ENCODE measurements at regions not wholly inside any gene's neighbourhood (a gene's known extent, or its start where the extent isn't known, plus 50 kb on each side); places are given as distances from the start of the nearest gene placed in this dataset.

- TF ChIP-seq TSHZ2 (CRISPR knock-in tag; IDR thresholded peaks at IDR 0.05): no peak
Measured at GRCh38 chr22:47294576-47294975, 532.1 kb downstream of the TBC1D22A start (continued).

- ATAC-seq: no peak
- TF ChIP-seq RARB (CRISPR knock-in tag; IDR thresholded peaks at IDR 0.05): no peak
- no peak for TF ChIP-seq POU6F1 (CRISPR knock-in tag; IDR thresholded peaks at IDR 0.05; ENCODE audit: borderline replicate concordance, low read depth)
- no peak for TF ChIP-seq ZNF8 (CRISPR knock-in tag; IDR thresholded peaks at IDR 0.05)
- TF ChIP-seq GLIS3 (CRISPR knock-in tag; IDR thresholded peaks at IDR 0.05): no peak
- no peak for TF ChIP-seq ARNTL (CRISPR knock-in tag; IDR thresholded peaks at IDR 0.05; ENCODE audit: borderline replicate concordance, low read depth)
- no peak for TF ChIP-seq CREB5 (CRISPR knock-in tag; IDR thresholded peaks at IDR 0.05; ENCODE audit: low read depth)
- no peak for TF ChIP-seq TOX (CRISPR knock-in tag; IDR thresholded peaks at IDR 0.05; ENCODE audit: borderline replicate concordance)
- TF ChIP-seq ESRRG (CRISPR knock-in tag; IDR thresholded peaks at IDR 0.05): no peak
- TF ChIP-seq ZNF70 (CRISPR knock-in tag; IDR thresholded peaks at IDR 0.05): no peak
- no peak for TF ChIP-seq ZC3H10 (CRISPR knock-in tag; IDR thresholded peaks at IDR 0.05)
- TF ChIP-seq TSHZ2 (CRISPR knock-in tag; IDR thresholded peaks at IDR 0.05): no peak
- no peak for TF ChIP-seq SNAI2 (CRISPR knock-in tag; IDR thresholded peaks at IDR 0.05)
- no peak for TF ChIP-seq ZFP30 (CRISPR knock-in tag; IDR thresholded peaks at IDR 0.05)
- TF ChIP-seq OSR1 (CRISPR knock-in tag; IDR thresholded peaks at IDR 0.05): no peak
- TF ChIP-seq TCF4 (CRISPR knock-in tag; IDR thresholded peaks at IDR 0.05; ENCODE audit: borderline replicate concordance): no peak
Measured at GRCh38 chr22:47294222-47294532, 531.7 kb downstream of the TBC1D22A start.

GRCh38 chr22:47293368-47294221 lies 531.1 kb downstream of the TBC1D22A start:
- no peak for ATAC-seq
- TF ChIP-seq ESRRG (CRISPR knock-in tag; IDR thresholded peaks at IDR 0.05): no peak
- TF ChIP-seq CREB5 (CRISPR knock-in tag; IDR thresholded peaks at IDR 0.05; ENCODE audit: low read depth): no peak
- no peak for TF ChIP-seq TOX (CRISPR knock-in tag; IDR thresholded peaks at IDR 0.05; ENCODE audit: borderline replicate concordance)
- TF ChIP-seq ZNF565 (CRISPR knock-in tag; conservative IDR thresholded peaks at IDR 0.05; ENCODE audit: low read depth): no peak
- no peak for TF ChIP-seq ARNTL (CRISPR knock-in tag; IDR thresholded peaks at IDR 0.05; ENCODE audit: borderline replicate concordance, low read depth)
- no peak for TF ChIP-seq ZFP3 (CRISPR knock-in tag; IDR thresholded peaks at IDR 0.05)
- no peak for TF ChIP-seq OSR1 (CRISPR knock-in tag; IDR thresholded peaks at IDR 0.05)
- TF ChIP-seq PPARA (CRISPR knock-in tag; IDR thresholded peaks at IDR 0.05; ENCODE audit: borderline replicate concordance): no peak
- no peak for TF ChIP-seq ZNF70 (CRISPR knock-in tag; IDR thresholded peaks at IDR 0.05)
- no peak for TF ChIP-seq ZC3H10 (CRISPR knock-in tag; IDR thresholded peaks at IDR 0.05)
- TF ChIP-seq CSDC2 (CRISPR knock-in tag; IDR thresholded peaks at IDR 0.05): no peak
- no peak for TF ChIP-seq ZFP30 (CRISPR knock-in tag; IDR thresholded peaks at IDR 0.05)
- TF ChIP-seq BACH2 (CRISPR knock-in tag; IDR thresholded peaks at IDR 0.05; ENCODE audit: borderline replicate concordance): no peak
- TF ChIP-seq POU6F1 (CRISPR knock-in tag; IDR thresholded peaks at IDR 0.05; ENCODE audit: borderline replicate concordance, low read depth): no peak

Measured in SK-N-SH treated with all-trans-retinoic acid at 6 μM for 48 hours (cell line).